Left lung (tissue), 4 donors: ENCODE measurements at regions not wholly inside any gene's neighbourhood (a gene's known extent, or its start where the extent isn't known, plus 50 kb on each side); places are given as distances from the start of the nearest gene placed in this dataset.
A peak's percentile ranks its signal among the peaks of the same experiment; 100 is the strongest.

Source experiments
- ATAC-seq: fragments of 200-7000 bp; cut with Tn5 transposase; one replicate; pipeline ENCODE4 v1.9.1; 2020; ENCODE audit warnings: moderate library complexity
- DNase-seq, 4 donors: peaks; one replicate each; pipeline ENCODE4 v3.0.0-alpha.2; 2013 to 2020
- H3K27ac ChIP-seq, 2 donors: fragments of 200-600 bp; sonication (generic) in 1 of 2; one replicate each; pipeline versions ENCODE4 v1.5.0 to v1.8.0; 2020 to 2021
- H3K27me3 ChIP-seq, 2 donors: fragments of 200-600 bp; sonication (generic) in 1 of 2; one replicate each; pipeline versions ENCODE4 v1.5.0 to v1.8.0; 2020 to 2021
- H3K36me3 ChIP-seq, 2 donors: fragments of 200-600 bp; sonication (generic) in 1 of 2; one replicate each; pipeline versions ENCODE4 v1.5.0 to v1.8.0; 2020 to 2021
- H3K4me1 ChIP-seq, 2 donors: fragments of 200-600 bp; one replicate each; pipeline ENCODE4 v1.8.0; 2021
- H3K4me3 ChIP-seq, 2 donors: fragments of 200-600 bp; sonication (generic) in 1 of 2; one replicate each; pipeline versions ENCODE4 v1.5.0 to v1.8.0; 2020 to 2021; ENCODE audit warnings: mild to moderate bottlenecking in 1 of 2
- H3K9me3 ChIP-seq, 2 donors: fragments of 200-600 bp; sonication (generic) in 1 of 2; one replicate each; pipeline versions ENCODE4 v1.5.0 to v1.8.0; 2020 to 2021
- CTCF ChIP-seq, 2 donors: fragments of 200-600 bp; sonication (generic) in 1 of 2; IDR thresholded peaks; one replicate each; pipeline versions ENCODE4 v1.5.0 to v1.8.0; 2021; ENCODE audit warnings: antibody characterized with exemption in 2 of 2
- intact Hi-C, 2 donors: fragments of 100-400 bp; cut with DNase I; formaldehyde crosslinking; loops; one replicate each; pipeline versions ENCODE4 v1.11.2 to v1.14.2; 2022
- donor health status: DM: no; HTN: yes; CAD: no.
- donor health status: DM: no; HTN: no; CAD: no.

GRCh38 chr10:91163869-91164474 lies 56.5 kb upstream of the PCGF5 start:
- peaks cover 0 to 15% of the 10 kb centered on the region in 2 donors for H3K4me1 ChIP-seq
- H3K9me3 ChIP-seq = no peaks in the 10 kb centered on the region
- peak overlapping the region; percentile 88 to 92 for H3K27ac ChIP-seq
- ATAC-seq = peak; percentile 78
- DNase-seq = peak; percentile 32 to 88 (median 62)
- no peaks in the 10 kb centered on the region for H3K36me3 ChIP-seq
- no peak for TF ChIP-seq CTCF (IDR thresholded peaks at IDR 0.05)
- H3K27me3 ChIP-seq = peaks cover 0 to 22% of the 10 kb centered on the region in 2 donors
- peak overlapping the region; percentile 74 to 88 for H3K4me3 ChIP-seq
- intact Hi-C loops = no loop called here

GRCh38 chr10:91164520-91165065 lies 55.9 kb upstream of the PCGF5 start:
- Histone ChIP-seq H3K9me3 (no peaks in the 10 kb centered on the region), H3K27ac (peak overlapping the region in 1 of 2 donors; percentile 88), H3K27me3 (peaks cover 0 to 22% of the 10 kb centered on the region in 2 donors), H3K4me3 (peak overlapping the region in 1 of 2 donors; percentile 74), H3K4me1 (peaks cover 0 to 15% of the 10 kb centered on the region in 2 donors), H3K36me3 (no peaks in the 10 kb centered on the region)
- TF ChIP-seq CTCF (IDR thresholded peaks at IDR 0.05) = no peak
- no peak for DNase-seq
- no peak for ATAC-seq
- intact Hi-C loops = no loop called here

GRCh38 chr10:91167406-91167805 lies 53.1 kb upstream of the PCGF5 start:
- H3K9me3 ChIP-seq = no peaks in the 10 kb centered on the region
- H3K4me1 ChIP-seq = peaks cover 0 to 10% of the 10 kb centered on the region in 2 donors
- TF ChIP-seq CTCF (IDR thresholded peaks at IDR 0.05) = no peak
- no peak overlapping the region for H3K4me3 ChIP-seq
- DNase-seq (no peak), ATAC-seq (no peak)
- H3K27ac ChIP-seq = no peak overlapping the region
- H3K27me3 ChIP-seq = peaks cover 0 to 11% of the 10 kb centered on the region in 2 donors
- H3K36me3 ChIP-seq = no peaks in the 10 kb centered on the region
- intact Hi-C loops = no loop called here

GRCh38 chr10:91170418-91170817 lies 50.0 kb upstream of the PCGF5 start:
- no peak for TF ChIP-seq CTCF (IDR thresholded peaks at IDR 0.05)

More at GRCh38 chr10:91170418-91170817, 50.0 kb upstream of the PCGF5 start:
- no peak for DNase-seq
- H3K27me3 ChIP-seq = no peaks in the 10 kb centered on the region
- H3K4me1 ChIP-seq = peaks cover 0 to 4% of the 10 kb centered on the region in 2 donors
- H3K4me3 ChIP-seq = no peak overlapping the region
- no peaks in the 10 kb centered on the region for H3K9me3 ChIP-seq
- intact Hi-C loops = no loop called here
- ATAC-seq = no peak
- H3K27ac ChIP-seq = no peak overlapping the region
- no peaks in the 10 kb centered on the region for H3K36me3 ChIP-seq
